Erythroblast (primary cell): ENCODE measurements at regions not wholly inside any gene's neighbourhood (a gene's known extent, or its start where the extent isn't known, plus 50 kb on each side); places are given as distances from the start of the nearest gene placed in this dataset.

ENCODE experiments used
- GATA1 ChIP-seq: IDR thresholded peaks from 2 replicates; pipeline ENCODE4 v1.6.1; 2011; ENCODE audit warnings: low read depth, mild to moderate bottlenecking, control low read depth, low read length, moderate library complexity
- POLR2A ChIP-seq: IDR thresholded peaks from 2 replicates; pipeline ENCODE4 v1.6.1; 2011; ENCODE audit warnings: mild to moderate bottlenecking, low read length

GRCh38 chr16:85402910-85403692 is 210.0 kb upstream of the GSE1 start:
- TF ChIP-seq POLR2A = no peak
- TF ChIP-seq GATA1 = no peak
